DMS153 (cell line): ENCODE measurements at regions not wholly inside any gene's neighbourhood (a gene's known extent, or its start where the extent isn't known, plus 50 kb on each side); places are given as distances from the start of the nearest gene placed in this dataset.
A peak's percentile ranks its signal among the peaks of the same experiment; 100 is the strongest.
"Not testable (repeated sequence)": the region's sequence is repeated elsewhere in the genome, so short reads cannot be mapped to it uniquely, and the experiment has no call there.

Experiments
- DNase-seq: peaks from one replicate; lab custom pipeline; 2025; lab: John Stamatoyannopoulos, UW

DNA sequence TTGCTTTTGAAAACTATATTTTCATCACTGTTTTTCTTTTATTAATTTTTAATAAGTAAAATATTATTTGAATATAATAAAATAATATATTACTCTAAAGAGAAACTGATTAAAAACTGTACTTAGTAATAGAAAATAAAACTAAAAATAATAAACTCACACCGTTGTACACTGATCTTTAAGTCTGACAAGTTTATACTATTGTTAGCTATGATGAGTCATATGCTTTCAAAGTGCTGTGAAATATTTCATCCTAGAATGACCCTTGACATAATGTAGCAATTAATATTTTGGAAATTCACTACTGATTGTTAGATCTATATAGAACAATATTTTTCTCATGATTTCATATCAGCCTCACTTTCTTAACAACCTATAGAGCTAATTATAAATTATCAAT is 1040.6 kb upstream of the SPRY2 start:
- no peak for DNase-seq

DNA sequence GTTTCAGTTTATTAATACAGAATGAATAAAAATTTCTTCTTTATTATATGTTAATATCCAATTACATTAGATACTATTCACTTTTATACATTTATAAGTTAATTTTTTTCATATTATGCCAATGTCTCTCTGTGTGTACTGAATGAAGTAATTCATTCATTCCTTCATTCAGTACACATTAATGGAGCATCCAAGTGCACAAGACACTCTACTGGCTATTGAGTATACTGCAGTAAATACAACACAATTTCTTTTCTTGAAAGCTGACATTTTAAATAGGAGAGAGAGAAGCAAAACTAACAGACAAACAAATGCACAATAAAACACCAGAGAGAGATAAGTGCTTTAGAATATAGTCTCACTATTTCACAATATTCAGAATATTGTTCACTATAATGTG is 1038.3 kb upstream of the SPRY2 start:
- DNase-seq: no peak

DNA sequence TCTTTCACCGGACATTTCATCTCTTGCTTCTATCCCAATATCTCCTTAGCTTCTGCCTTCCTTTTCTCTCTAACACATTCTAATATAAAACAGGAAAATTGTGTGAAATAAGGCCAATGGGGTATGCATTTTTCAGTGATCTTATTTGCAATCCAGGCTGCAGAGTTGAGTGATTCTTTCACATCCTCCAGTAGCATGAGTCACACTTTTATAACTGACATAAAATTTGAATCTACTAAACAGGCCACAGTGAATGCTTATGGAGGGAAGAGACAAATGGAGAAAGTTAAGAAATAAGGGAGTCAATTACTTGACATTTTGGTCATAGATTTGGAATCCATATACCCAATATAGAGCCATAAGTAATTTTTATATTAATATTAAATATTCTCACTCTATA is 1037.0 kb upstream of the SPRY2 start:
- no peak for DNase-seq

DNA sequence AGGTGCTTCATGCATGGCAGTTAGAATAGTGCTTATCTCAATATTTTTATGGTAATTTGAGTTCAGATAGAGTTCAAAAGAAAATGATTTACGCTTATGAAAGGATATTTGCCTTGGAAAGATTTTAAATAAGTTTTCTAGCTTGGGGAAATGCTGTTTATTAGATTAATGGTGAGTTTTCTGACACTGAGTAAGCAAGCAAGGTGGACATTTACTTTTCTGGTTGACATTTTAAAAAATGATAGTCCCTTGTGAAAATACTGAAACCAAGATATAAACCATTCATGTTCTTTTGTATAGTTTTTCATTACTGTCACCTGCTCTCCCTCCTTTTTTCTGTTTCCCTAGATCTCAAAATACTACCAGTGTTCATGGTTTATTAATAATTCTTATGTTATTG is 1034.8 kb upstream of the SPRY2 start:
- DNase-seq: no peak

DNA sequence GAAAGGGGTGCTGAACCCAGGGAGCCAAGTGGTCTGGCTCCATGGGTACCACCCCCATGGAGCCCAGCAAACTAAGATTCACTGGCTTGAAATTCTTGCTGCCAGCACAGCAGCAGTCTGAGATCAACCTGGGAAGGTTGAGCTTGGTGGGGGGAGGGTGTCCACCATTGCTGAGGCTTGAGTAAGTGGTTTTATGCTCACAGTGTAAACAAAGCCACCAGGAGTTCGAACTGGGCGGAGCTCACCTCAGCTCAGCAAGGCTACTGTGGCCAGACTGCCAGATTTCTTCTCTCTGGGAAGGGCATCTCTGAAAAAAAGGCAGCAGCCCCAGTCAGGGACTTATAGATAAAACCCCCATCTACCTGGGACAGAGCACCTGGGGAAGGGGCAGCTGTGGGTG is 1021.8 kb upstream of the SPRY2 start:
- DNase-seq: peak; percentile 53

DNA sequence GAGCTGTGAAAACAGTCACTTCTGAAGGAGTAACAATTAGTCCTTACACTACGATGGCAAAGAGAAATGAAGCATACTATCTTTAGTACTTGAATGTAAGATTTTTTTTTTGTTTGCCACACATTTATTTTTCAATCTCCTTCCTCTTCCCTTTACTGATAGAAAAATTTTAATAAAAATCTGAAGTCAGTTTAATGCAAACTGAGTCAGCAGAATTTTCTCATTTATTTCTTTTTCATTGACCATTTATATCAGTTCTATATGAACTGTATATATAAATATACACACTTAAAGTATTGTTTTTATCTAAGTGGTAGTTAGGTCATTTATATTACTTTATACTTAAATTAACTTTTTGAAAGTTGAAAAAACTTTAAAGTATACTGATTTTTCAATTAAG is 1009.1 kb upstream of the SPRY2 start:
- no peak for DNase-seq

DNA sequence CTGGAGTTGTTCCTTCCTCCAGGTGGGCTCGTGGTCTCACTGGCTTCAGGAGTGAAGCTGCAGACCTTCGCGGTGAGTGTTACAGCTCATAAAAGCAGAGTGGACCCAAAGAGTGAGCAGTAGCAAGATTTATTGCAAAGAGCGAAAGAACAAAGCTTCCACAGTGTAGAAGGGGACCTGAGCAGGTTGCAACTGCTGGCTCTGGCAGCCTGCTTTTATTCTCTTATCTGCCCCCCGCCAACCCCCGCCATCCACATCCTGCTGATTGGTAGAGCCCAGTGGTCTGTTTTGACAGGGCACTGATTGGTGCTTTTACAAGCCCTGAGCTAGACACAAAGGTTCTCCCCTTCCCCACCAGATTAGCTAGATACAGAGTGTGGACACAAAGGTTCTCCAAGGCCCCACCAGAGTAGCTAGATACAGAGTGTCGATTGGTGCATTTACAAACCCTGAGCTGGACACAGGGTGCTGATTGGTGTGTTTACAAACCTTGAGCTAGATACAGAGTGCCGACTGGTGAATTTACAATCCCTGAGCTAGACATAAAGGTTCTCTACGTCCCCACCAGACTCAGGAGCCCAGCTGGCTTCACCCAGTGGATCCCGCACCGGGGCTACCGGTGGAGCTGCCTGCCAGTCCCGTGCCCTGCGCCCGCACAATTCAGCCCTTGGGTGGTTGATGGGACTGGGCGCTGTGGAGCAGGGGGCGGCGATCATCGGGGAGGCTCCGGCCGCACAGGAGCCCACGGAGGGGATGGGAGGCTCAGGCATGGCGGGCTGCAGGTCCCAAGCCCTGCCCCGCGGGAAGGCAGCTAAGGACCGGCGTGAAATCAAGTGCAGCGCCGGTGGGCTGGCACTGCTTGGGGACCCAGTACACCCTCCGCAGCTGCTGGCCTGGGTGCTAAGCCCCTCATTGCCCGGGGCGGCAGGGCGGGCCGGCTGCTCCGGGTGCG is 999.5 kb upstream of the SPRY2 start:
- DNase-seq: not testable (repeated sequence)

DNA sequence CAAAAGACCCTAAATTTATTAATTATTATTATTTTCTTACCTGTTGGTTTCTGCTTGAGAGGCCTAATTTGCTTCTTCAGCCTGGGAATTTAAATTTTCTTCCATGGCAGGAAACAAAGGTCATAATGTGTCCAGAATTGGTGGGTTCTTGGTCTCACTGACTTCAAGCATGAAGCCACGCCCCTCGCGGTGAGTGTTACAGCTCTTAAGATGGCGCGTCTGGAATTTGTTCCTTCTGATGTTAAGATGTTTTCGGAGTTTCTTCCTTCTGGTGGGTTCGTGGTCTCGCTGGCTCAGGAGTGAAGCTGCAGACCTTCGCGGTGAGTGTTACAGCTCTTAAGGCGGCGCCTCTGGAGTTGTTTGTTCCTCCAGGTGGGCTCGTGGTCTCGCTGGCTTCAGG is 998.7 kb upstream of the SPRY2 start:
- DNase-seq: not testable (repeated sequence)

DNA sequence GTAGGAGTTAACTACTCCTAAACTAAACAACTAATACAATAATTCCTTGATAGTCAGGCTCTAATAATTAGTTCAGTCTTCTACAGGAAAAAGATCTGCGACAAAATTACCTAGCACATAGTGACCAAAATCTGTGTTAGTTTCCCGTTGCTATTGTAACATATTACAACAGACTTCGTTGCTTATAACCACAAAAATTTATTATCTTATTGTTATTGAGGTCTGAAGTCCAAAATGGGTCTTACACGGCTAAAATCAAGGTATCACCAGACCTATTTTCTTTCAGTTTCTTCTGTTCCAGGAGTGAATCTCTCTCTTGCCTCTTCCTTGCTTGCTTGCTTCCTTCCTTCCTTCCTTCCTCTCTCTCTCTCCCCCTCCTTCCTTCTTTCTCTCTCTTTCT is 993.6 kb upstream of the SPRY2 start:
- no peak for DNase-seq

DNA sequence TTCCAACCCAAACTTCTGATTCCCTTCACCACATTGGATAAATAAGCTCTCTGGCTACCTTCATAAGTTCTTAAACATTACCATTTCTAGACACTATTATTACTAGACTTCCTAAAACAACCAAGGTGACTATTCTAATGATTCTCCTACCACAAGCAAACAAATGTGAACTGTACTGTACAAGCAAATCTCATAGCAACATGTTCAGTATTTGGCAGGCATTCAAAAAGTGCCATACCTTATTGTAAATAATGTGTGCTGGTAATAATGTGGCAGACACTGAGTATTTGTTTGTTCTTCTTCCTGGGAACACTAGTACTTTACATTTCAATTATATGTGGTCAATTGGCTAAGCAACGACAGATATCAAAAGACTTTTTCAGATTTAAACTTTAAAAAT is 986.0 kb upstream of the SPRY2 start:
- peak; percentile 93 for DNase-seq

DNA sequence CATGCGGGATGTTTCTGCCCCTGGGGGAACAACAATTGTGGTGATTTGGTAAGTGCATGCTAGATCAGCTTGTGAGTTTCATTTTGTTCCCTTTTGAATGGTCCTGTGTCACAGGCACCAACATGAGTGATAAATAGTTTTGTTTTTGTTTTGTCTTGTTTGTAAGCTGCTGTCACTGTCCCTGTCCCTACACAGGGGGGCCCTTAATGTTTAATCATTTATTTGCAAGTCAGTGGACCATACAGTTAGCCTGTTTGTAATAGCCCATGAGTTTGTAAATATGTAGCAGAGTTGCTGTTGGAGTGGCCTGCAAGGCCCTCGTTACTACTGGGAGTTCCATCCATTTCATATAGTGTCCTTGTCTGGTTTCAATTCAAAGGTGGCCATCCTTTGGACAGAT is 979.6 kb upstream of the SPRY2 start:
- DNase-seq: no peak

DNA sequence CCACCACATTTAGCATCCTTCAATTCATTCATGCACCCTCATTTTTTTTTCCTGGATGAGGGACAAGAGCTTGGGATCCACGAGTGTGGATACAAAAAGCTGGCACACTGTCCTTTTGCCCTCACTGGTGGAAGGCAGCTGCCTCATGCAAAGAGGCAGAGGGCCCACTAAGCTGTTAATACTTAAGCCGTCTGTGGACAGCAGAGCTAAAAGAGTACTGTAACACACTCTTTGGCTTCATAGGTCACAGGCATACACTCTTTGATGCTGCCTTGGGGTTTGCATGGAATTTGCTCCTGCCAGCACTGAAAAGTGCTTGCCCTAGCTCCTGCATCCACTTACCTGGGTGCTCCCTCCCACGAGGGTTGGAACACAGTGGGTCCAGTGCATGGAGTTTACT is 978.4 kb upstream of the SPRY2 start:
- no peak for DNase-seq

DNA sequence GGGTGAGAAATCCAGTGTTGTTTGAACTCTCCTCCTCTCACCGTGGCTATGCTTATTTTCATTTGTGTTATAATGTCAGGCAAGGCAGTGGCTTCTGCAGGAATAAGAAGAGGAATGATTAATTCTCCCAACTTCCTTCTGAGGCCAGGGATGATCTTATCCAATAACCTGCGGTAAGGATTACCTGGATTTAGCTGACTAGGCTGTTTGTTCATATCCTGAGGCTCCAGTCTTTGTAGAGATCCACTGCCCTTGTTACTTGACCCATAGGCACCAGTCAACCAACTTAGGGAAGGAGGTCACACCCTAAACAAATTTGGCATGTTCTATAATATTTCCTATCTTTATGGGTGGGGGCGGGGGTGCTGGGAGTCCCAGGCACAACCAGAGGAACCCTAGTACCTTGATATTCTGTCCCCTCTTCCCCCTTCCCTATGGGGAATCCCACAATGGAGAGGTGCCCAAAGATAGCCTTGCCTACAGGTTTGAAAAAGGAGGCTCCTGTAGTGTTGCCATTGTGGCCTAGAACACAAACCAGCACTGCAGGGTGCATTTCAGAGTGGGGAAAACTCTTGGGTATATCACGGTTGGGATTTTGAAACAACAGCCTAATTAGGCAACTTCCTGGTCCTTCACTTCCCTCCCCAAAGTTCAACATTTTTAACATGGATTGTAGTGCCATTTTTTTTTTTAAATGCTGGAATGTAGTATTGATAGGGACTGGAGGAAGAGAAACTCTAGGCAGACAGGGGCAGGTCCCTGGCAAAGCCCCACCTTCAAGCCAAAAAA is 977.5 kb upstream of the SPRY2 start:
- no peak for DNase-seq

DNA sequence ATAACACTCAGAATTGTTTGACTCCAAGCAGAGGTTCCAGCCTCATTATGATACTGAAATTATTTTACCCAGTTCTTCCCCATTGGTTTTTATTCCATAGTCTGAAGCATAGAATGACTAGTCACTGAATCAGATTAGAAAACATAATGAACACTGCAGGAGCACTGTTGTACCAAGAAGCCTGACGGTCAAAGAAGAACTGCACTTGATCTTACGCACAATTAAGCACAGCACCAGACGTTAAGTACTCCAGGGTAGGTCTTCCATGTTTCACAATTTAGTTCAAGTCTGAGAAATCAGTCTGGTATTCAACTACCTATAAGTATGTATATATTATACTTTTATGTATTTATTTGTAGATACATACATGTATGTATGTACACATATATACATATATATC is 973.5 kb upstream of the SPRY2 start:
- no peak for DNase-seq

DNA sequence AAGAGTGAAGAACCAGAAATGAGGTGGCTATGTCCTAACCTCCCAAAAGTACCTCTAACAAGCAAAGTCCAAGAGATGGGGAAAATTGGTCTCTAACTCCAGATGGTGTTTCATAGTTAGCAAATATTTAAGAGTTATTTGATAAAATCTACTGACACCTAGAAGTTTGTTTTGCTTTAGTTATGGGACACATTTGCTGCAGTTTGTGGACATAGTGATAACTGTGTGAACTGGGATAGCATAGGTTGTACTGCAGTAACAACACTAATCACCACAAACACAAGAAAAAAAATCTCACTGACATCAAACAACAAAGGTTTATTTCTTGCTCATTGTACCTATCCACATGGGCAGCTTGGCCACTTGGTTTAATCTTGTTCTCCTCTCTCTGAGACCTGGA is 965.0 kb upstream of the SPRY2 start:
- DNase-seq: no peak

DNA sequence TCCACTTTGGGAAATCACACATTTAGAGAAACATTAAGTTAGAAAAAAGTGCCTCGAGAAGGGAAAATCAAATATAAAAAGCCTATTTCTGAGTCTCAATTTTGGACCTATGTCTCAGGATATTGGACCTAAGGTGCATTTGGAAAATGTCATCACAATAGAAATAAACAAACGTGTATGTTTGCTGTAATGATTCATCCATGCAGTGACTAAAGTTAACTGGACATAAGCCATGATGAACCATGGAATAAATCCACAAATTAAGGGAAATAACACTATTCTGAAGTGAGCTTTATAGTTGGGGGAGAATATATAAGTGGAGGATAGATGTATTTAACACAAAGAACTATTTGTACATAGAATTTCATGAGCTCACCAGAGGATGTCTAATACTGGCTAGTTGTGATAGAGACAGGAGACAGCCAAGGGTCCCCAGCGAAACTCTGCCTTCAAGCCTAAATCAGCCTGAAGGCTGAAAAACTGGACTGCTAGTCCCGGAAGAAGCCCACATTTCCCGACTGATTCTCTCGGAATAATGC is 963.3 kb upstream of the SPRY2 start:
- DNase-seq: no peak

DNA sequence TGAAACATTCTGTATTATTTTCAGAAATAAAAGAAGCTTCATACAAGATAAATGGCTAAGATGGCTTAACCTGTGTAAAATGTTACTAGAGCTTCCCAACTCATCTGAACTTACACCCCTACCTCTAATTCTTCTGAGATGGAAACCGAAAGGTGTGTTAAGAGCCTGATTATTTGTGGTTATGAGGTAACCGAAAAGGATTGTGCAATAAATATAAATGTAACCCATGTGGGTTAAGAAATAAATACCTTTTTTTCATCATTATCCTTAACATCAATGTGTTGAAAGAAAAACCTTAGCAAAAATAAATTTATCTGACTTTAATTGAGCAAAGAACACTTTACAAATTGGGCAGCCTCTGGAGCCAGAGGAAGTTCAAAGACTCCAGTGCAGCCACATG is 961.8 kb upstream of the SPRY2 start:
- DNase-seq: no peak

DNA sequence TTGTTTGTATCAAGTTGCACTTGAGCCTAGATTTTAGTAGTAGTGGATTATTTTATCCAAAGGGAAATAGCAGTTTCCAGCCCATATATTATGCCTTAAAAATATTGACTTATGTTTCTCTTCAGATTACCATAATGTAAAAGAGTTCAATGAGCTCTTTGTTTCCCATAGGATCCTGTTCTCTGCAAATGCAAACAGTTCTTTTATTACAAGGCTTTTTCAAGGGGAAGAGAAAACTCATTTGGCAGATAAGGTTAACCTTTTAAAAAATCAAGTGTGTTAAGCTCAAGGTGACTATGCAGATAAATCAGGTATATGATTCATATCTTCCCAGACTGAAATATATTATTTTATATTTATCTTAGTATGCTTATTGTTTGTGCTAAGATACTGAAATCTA is 961.2 kb upstream of the SPRY2 start:
- no peak for DNase-seq

DNA sequence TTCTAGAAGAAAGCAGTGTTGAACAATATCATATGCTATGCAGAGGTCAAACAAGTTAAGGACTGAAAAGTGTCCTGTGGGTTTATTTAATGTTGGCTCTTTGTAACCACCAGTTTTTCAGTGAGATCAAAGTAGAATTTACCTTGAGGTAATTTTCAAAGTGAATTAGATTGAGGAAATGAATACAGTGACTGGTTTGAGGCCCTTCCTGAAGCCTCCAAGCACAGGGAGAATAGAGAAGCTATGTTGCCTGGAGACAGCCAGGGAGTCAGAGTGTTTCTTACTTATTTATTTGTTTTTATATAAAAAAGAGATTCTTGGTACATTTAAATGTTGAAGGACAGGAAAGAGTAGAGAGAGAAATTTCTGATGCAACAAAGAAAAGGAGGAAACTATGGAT is 954.3 kb upstream of the SPRY2 start:
- no peak for DNase-seq

DNA sequence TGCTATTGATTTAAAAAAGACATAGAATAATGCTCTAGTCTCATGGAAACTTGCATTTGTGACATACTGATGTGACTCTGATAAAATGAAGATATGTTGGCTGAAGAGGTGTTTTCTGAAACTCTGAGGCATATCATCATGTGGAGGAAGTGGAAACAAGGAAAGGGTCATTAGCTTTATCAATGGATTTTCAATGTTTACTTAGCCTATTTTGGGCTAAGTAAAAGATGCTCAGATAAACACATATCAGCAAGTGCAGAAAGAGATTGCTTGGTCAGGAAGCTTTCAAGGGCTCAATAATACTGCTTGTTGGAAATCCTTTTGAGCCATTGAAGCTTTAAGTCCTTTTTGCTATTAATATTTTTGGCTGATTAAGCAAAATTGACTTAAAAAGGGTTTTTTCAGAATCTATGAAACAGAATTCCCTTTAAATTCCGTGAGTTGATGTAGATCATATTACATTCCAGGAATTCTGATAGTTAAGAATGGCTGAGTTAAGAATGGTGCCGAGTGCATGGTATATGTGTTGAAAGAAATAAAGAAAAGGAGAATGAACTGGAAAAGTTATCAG is 952.8 kb upstream of the SPRY2 start:
- no peak for DNase-seq

DNA sequence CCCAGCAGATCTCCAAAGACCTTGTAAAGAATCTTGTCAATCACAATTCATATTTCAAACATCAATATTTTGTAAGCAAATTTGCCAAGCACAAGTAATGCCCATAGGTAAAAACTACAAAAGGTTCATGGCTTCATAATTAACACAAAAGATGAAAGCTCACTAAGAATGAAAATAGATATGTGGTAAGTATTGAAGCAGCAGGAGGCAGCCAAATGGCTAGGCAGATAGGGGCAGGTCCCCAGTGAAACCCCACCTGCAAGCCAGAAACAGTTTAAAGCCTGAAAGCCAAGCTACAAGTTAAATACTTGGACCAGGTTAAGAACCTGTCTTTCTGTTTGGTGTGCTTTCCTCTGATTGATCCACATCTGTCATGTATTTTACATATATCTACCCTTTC is 942.6 kb upstream of the SPRY2 start:
- DNase-seq: no peak

DNA sequence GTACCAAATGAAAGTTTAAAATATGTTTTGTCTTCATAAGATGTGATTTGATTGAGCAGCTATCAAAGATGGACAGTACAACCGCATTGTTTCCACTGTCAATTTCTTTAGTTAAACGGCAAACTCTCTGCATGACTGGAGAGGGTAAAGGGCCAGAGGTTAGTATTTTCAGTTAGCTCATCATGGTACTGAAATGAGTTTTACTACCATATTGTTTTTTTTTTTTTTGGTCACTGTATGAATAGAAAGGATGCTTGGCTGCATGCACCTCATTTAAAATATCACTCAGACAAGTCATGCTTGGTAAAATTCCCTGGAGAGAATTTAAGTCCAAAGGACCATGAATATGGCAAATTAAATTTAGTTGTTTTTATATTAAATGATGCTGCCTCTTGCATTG is 942.1 kb upstream of the SPRY2 start:
- no peak for DNase-seq
